ENCODE measurements at regions not wholly inside any gene's neighbourhood (a gene's known extent, or its start where the extent isn't known, plus 50 kb on each side); places are given as distances from the start of the nearest gene placed in this dataset.

DNA sequence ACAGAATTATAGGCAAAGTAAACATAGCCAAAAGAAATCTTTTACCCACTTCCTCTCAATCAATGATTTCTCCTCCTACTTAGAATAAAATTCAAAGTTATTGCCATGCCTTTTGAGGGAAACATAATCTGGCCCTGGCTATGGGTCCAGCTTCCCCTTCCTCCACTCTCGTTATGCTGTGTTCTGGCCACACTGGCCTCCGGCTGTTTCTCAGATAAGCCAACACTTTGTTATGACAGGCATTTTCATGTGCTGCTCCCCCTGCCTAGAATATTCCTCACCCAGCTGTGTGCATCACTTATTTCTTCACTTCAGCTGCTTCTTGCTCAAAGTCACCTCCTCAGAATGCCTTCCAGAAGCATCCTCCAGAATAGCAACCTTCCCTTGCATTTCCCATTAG lies 386.6 kb upstream of the AADAT start:
- ATAC-seq = no peak
- POLR2A ChIA-PET = no interaction called here
- no peaks in the 10 kb centered on the region for H3K4me1 ChIP-seq (replicated peaks in 1 of 2; ENCODE audit: control insufficient read depth in 2 of 2, insufficient read depth in 2 of 2, low read length in 2 of 2)
- no peaks in the 10 kb centered on the region for H3K27me3 ChIP-seq (ENCODE audit: control insufficient read depth in 2 of 2, insufficient read depth in 2 of 2, low read length in 2 of 2)
- no peak for TF ChIP-seq MBD2 (IDR thresholded peaks at IDR 0.05; ENCODE audit: borderline replicate concordance, low read depth)
- no peak for TF ChIP-seq HLTF (IDR thresholded peaks at IDR 0.05)
- TF ChIP-seq WHSC1 (IDR thresholded peaks at IDR 0.05; ENCODE audit: low read length) = no peak
- no peak for TF ChIP-seq MYNN (IDR thresholded peaks at IDR 0.05)
- TF ChIP-seq MYNN (CRISPR knock-in tag; IDR thresholded peaks at IDR 0.05) = no peak
- TF ChIP-seq ATF2 (CRISPR knock-in tag; IDR thresholded peaks at IDR 0.05) = no peak
- no peak for TF ChIP-seq MTA3 (IDR thresholded peaks at IDR 0.05; ENCODE audit: borderline replicate concordance)
- TF ChIP-seq RFX7 (CRISPR knock-in tag; IDR thresholded peaks at IDR 0.05) = no peak
- H3K79me2 ChIP-seq (ENCODE audit: control insufficient read depth, insufficient read depth, low read length) = no peaks in the 10 kb centered on the region
- no peaks in the 10 kb centered on the region for H3K9me3 ChIP-seq (replicated peaks; ENCODE audit: control insufficient read depth, insufficient read depth, low read depth, low read length)
- H3K27ac ChIP-seq (ENCODE audit: extremely low read depth, low read depth, low read length) = no peak overlapping the region
- H3K36me3 ChIP-seq (ENCODE audit: control insufficient read depth, insufficient read depth, low read length) = no peaks in the 10 kb centered on the region
- in situ Hi-C loops (cut with MboI) = no loop called here
- no peak for FAIRE-seq
- WGBS (ENCODE audit: insufficient coverage, low coverage, missing lambda C conversion rate) = 0% methylated on average over 2 of the region's 2 CpGs
- no peak overlapping the region for H3K4me2 ChIP-seq (ENCODE audit: insufficient read depth, low read length)
- no peak overlapping the region for H3K9ac ChIP-seq (ENCODE audit: insufficient read depth in 1 of 2, low read depth in 2 of 2, low read length in 2 of 2)
- no peaks in the 10 kb centered on the region for H3K9me1 ChIP-seq (ENCODE audit: control insufficient read depth, insufficient read depth, low read length)
- BruUV-seq (replicated peaks) = no TSS peak
- no peak for DNase-seq (ENCODE audit: extremely low read depth in 1 of 4, low spot score in 3 of 4)
- no peaks in the 10 kb centered on the region for H4K20me1 ChIP-seq (replicated peaks; ENCODE audit: control insufficient read depth, insufficient read depth, low read length)
- intact Hi-C loops (cut with micrococcal nuclease) = no loop called here
- no peak overlapping the region for H3K4me3 ChIP-seq
- H2AFZ ChIP-seq (ENCODE audit: low read depth, low read length) = no peak overlapping the region
- CTCF ChIA-PET (ENCODE audit: low intra/inter-chr PET ratio) = no interaction called here

- no peak overlapping the region for H3K9ac ChIP-seq (ENCODE audit: insufficient read depth in 1 of 2, low read depth in 2 of 2, low read length in 2 of 2)
- FAIRE-seq (no peak), ATAC-seq (no peak), DNase-seq (ENCODE audit: extremely low read depth in 1 of 4, low spot score in 3 of 4) (no peak)
- ChIA-PET CTCF (ENCODE audit: low intra/inter-chr PET ratio) (no interaction called here), POLR2A (no interaction called here)
- H3K4me3 ChIP-seq = no peak overlapping the region
- no peaks in the 10 kb centered on the region for H3K4me1 ChIP-seq (replicated peaks in 1 of 2; ENCODE audit: control insufficient read depth in 2 of 2, insufficient read depth in 2 of 2, low read length in 2 of 2)
- intact Hi-C loops (cut with micrococcal nuclease) = no loop called here
- in situ Hi-C loops (cut with MboI) = no loop called here
- no peaks in the 10 kb centered on the region for H4K20me1 ChIP-seq (replicated peaks; ENCODE audit: control insufficient read depth, insufficient read depth, low read length)
- no peak overlapping the region for H2AFZ ChIP-seq (ENCODE audit: low read depth, low read length)
- H3K9me1 ChIP-seq (ENCODE audit: control insufficient read depth, insufficient read depth, low read length) = no peaks in the 10 kb centered on the region
- no peaks in the 10 kb centered on the region for H3K79me2 ChIP-seq (ENCODE audit: control insufficient read depth, insufficient read depth, low read length)
- WGBS (ENCODE audit: insufficient coverage, low coverage, missing lambda C conversion rate) = 3% methylated on average over 5 of the region's 5 CpGs
- no peak overlapping the region for H3K4me2 ChIP-seq (ENCODE audit: insufficient read depth, low read length)
- H3K9me3 ChIP-seq (replicated peaks; ENCODE audit: control insufficient read depth, insufficient read depth, low read depth, low read length) = no peaks in the 10 kb centered on the region
- no peak overlapping the region for H3K27ac ChIP-seq (ENCODE audit: extremely low read depth, low read depth, low read length)
- no peaks in the 10 kb centered on the region for H3K27me3 ChIP-seq (ENCODE audit: control insufficient read depth in 2 of 2, insufficient read depth in 2 of 2, low read length in 2 of 2)
- BruUV-seq (replicated peaks) = no TSS peak
- no peaks in the 10 kb centered on the region for H3K36me3 ChIP-seq (ENCODE audit: control insufficient read depth, insufficient read depth, low read length)
- TF ChIP-seq GABPA (tag; conservative IDR thresholded peaks at IDR 0.05; ENCODE audit: low read depth) (no peak), CBX3 (IDR thresholded peaks at IDR 0.05; ENCODE audit: borderline replicate concordance in 1 of 2, low read length in 2 of 2) (no peak), GTF2E2 (tag; IDR thresholded peaks at IDR 0.05) (no peak), CREM (IDR thresholded peaks at IDR 0.05; ENCODE audit: low read depth) (no peak), SIN3A (IDR thresholded peaks at IDR 0.05; ENCODE audit: borderline replicate concordance in 2 of 2, control insufficient read depth in 1 of 2, low read depth in 2 of 2, low read length in 2 of 2) (no peak)
- TF ChIP-seq, protein P1, sequence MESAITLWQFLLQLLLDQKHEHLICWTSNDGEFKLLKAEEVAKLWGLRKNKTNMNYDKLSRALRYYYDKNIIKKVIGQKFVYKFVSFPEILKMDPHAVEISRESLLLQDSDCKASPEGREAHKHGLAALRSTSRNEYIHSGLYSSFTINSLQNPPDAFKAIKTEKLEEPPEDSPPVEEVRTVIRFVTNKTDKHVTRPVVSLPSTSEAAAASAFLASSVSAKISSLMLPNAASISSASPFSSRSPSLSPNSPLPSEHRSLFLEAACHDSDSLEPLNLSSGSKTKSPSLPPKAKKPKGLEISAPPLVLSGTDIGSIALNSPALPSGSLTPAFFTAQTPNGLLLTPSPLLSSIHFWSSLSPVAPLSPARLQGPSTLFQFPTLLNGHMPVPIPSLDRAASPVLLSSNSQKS (CRISPR knock-in tag; IDR thresholded peaks at IDR 0.05) = no peak
- TF ChIP-seq, protein P2, sequence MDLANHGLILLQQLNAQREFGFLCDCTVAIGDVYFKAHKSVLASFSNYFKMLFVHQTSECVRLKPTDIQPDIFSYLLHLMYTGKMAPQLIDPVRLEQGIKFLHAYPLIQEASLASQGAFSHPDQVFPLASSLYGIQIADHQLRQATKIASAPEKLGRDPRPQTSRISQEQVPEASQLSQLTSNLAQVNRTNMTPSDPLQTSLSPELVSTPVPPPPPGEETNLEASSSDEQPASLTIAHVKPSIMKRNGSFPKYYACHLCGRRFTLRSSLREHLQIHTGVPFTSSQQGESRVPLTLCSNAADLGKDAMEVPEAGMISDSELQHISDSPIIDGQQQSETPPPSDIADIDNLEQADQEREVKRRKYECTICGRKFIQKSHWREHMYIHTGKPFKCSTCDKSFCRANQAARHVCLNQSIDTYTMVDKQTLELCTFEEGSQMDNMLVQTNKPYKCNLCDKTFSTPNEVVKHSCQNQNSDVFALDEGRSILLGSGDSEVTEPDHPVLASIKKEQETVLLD (IDR thresholded peaks at IDR 0.05) = no peak
Measured at GRCh38 chr4:170465429-170465828, 375.7 kb upstream of the AADAT start.

Data from K562 (cell line).